ENCODE measurements at regions not wholly inside any gene's neighbourhood (a gene's known extent, or its start where the extent isn't known, plus 50 kb on each side); places are given as distances from the start of the nearest gene placed in this dataset.

DNA sequence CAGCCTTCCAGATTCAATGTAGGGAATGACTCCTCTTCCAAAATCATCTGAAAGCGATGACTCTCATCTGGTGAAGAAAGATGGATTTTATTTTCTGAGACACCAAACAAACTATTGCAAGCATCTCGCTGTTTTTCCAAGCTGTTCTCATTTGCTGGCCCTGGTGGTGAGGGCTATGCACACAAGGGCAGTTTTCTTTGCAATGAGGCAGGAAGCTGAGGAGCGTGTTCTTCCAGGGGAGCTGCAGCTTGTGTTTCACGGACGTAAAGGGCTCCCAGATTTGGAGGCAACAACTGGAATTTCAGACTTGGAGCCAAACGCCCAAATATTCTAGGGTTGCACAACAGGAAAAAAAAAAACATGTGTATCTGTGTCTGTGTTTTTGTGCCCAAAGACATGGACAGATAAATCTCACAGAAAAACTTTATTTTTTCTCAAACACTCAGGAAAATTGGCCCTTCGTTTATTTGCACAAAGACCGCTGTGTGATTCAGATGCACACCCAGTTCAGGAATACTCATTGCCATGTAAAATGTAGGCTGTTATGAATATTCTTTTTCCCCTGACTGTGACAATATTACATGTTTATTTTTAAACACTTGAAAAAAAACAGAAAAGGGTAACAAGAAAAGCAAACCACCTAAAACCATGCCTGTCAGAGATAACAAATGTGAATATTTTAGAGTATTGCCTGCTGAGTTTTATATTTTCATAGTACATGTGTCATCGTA, 151.3 kb downstream of the GAS1 start:
- DNase-seq (ENCODE audit: low read depth in 2 of 2) = no peak

DNA sequence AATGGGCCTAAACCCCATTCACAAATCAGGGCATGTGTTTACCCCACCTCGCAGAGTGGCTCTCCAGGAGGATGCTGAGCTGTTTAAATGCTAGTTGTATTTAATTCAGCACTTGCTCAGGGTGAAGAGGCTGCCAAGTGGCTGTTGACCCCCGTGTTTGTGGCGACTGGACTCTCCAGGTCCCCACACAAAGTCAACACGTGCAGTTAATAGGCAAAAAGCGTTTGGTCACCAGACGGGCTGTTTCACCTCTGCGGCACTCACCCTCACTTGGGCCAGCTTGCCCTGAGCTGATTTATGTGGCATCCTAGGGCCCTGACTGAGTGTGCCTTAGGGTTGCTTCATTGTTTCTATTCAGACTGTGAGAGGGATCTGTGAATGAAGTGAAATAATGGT, 152.3 kb downstream of the GAS1 start:
- no peak for DNase-seq (ENCODE audit: low read depth in 2 of 2)

DNA sequence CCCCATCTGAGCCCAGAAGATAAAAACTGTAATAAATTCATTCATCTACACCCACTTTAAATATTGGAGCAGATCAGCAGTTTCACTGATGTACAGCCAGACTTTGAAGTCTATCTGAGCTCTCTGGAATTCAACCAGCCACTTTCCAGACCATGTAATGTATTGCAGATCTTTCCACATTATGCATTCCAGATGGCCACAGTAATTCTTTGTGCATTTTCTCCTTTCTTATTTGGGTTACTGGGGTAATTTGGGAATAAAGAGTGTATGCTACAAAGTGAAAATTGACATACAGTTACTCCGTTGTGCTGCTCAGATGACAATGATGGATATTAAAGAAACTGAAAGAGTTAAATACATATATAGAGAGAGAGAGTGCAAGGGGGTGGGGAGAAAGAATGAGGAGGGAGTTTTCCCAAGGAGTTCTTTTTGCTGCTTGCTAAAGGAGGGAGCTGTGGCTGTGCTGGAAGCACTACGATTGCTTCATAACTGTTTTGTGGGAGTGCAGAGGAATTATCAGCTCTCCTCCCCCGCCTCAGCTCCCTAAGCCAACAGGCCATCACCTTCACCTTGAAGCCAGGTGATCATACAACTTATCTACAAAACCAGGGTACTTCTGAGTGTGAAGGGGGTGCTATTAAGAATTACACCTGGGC, 152.8 kb downstream of the GAS1 start:
- DNase-seq (ENCODE audit: low read depth in 2 of 2) = no peak

DNA sequence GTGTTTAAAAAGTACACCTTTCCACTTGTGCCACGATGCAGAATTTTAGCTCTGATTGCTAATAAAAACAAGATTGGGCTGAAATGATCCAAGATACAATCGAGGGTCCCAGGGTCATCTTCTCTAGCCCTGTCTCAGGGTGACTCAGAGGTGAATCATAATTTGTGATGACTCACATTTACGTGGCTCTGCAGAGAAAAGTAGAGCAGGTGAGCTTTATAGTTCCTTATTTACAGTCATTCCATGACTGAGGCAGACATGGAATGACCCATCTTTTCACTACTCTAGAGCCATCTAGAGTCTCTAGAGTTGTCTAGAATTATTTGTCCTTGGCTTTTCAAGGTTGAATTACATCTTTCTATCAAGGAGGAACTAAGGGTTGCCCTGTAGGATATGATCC, 155.2 kb downstream of the GAS1 start:
- no peak for DNase-seq (ENCODE audit: low read depth in 2 of 2)

DNA sequence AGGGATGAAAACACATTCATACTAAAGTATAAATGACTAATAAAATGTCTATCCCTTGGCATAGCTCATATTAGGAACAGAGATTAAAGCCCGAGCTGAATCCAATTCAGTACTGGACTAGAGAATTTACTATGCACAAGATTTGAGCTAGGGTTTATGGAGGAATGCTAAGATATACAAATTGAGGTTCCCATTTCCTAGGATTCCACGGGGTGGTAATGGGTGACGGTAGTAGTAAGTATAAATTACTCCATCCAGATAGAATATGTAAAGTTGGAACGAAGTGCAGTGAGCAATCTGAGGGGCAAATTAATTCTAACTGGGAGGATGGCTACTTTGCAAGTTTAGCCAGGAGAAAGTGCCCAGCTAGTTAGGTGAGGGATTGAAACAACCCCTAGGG, 156.5 kb downstream of the GAS1 start:
- DNase-seq (ENCODE audit: low read depth in 2 of 2) = no peak

DNA sequence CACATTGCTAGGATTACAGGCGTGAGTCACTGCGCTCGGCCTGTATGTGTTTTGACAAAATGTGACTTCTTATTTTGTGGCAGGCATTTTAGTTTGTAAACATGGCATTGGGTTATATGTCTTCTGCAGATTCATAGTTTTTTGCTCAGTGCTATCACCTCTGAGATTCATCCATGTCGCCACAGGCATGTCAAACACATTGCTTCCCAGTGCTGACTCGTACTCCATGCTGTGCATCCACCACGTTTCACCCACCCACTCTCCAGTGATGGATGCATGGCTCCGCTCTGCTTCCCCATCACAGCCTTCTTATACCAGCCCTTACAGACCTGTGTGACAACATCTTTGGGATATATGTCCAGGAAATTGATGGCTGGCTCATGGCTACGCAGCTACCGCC, 158.8 kb downstream of the GAS1 start:
- DNase-seq (ENCODE audit: low read depth in 2 of 2) = no peak

DNA sequence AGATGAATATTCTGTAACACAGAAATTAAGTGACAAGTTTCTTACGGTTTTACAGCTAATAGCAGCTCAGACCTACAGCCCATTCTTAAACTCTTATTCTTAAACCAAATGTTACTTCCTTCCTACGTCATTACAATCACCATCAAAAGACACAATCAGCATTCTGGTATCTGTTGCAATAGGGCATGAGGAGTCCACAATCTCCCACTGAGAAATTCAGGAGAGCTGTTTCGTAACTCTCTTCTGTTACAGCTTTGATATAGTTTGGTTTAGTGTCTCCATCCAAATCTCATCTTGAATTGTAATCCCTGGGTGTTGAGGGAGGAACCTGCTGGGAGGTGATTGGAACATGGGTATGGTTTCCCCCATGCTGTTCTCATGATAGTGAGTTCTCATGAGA, 163.4 kb downstream of the GAS1 start:
- no peak for DNase-seq (ENCODE audit: low read depth in 2 of 2)

DNA sequence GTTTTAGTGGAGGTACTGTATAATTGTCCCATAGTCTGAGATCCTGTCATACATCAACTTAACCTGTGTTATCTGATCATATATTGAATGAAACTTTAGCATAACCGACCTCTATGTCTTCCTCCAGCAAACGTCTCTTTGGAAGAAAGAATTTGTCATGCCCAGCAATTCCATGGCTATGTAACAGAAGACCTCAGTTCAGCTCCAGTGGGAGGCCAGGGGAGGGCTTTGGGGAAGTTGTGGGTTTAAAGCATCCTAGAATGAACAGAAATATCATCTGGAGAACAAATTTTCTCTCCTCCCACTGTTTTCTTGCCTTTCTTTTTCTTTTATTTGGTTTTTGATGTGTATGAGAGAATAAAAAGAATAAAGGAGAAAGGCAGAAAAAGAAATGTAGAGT, 164.5 kb downstream of the GAS1 start:
- DNase-seq (ENCODE audit: low read depth in 2 of 2) = no peak

DNA sequence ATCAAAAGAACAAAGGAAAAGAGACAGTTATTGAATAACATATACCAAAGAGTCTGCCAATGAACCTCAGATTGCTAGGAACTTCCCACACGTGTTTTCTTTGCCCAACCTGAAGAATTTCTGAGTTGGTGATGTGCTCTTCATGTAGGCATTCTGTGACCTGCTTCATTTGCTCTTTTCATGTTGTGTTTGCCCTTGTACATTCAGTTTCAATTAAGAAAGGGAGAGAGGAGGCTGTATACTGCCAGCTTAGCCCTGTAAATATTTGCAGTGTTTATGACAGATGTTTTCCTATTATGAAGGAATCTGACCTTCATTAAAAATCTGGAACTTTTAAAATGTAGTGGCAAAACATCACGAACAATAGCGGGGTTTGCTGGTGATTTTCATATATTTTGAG, 168.5 kb downstream of the GAS1 start:
- DNase-seq (ENCODE audit: low read depth in 2 of 2) = no peak

DNA sequence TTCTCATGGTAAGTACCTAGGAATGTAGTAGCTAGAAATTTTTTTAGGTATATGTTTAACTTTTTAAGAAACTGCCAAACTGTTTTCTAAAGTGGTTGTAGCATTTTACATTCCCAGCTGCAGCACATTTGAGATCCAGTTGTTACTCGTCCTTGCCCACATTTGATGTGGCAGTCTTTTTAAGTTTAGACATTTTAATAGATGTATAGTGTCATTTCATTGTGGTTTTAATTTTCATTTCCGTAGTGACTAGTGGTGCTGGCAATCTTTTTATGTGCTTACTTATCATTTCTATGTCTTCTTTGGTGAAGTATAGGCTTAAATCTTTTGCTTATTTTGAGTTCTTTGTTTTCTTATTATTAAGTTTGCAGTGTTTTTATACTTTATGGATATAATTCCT, 171.6 kb downstream of the GAS1 start:
- no peak for DNase-seq (ENCODE audit: low read depth in 2 of 2)

DNA sequence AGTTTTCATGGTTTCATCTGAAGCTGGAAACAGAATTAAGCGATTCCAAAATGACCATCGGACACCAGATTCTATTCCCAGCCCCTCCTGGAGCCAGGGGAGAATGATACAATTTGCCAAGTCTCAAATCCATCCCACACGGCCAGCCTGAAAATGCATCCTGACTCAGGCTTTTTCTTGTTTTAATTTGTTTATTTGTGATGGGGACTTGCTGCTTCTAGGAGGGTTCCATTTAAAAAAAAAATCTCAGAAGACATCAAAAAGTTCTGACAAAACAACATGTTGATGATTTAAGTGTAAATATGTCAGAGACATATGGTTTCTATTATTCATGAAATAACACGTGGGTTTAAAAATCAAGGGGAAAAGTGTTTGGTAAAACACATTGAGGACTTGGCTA, 173.2 kb downstream of the GAS1 start:
- no peak for DNase-seq (ENCODE audit: low read depth in 2 of 2)

DNA sequence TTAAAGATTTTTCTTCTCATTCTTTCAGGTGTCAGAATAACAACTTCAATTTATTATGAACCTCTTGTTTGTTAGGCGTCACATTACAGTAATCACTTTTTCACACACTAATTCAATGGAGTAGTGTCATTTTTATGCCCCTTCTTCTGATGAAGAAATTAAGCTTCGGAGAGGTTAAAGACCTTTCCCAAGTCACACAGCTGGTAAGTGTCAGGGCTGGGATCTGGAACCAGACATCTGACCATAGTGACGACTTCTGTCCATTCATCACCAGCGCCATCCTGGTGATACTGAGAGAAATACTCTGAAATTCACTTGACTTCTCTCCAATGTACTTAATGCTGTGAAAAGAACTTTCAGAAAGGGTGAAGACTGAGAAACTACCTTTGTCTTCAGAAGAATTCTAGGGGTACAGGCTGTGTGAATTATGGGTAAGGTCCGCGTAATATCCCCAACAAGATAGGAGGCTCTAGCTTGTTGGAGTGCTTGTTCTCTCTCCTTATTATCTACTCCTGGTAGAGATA, 173.8 kb downstream of the GAS1 start:
- no peak for DNase-seq (ENCODE audit: low read depth in 2 of 2)

DNA sequence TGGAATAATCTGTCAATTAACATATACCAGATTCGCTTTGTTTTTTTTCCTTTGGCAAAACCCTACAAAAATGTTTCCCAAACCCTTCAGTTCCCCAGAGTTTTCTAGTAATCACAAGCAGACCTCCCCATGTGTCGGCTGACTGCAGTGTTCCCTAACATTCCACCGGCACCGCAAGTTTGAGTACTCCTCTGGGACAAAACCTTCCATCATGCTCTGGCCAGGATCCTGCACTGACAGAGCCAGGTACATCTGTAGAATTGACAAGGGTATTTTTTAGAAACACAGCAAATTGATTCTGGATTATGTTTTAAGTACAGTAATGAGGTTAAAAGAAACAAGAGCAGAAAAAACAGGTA, 174.7 kb downstream of the GAS1 start:
- DNase-seq (ENCODE audit: low read depth in 2 of 2) = no peak

DNA sequence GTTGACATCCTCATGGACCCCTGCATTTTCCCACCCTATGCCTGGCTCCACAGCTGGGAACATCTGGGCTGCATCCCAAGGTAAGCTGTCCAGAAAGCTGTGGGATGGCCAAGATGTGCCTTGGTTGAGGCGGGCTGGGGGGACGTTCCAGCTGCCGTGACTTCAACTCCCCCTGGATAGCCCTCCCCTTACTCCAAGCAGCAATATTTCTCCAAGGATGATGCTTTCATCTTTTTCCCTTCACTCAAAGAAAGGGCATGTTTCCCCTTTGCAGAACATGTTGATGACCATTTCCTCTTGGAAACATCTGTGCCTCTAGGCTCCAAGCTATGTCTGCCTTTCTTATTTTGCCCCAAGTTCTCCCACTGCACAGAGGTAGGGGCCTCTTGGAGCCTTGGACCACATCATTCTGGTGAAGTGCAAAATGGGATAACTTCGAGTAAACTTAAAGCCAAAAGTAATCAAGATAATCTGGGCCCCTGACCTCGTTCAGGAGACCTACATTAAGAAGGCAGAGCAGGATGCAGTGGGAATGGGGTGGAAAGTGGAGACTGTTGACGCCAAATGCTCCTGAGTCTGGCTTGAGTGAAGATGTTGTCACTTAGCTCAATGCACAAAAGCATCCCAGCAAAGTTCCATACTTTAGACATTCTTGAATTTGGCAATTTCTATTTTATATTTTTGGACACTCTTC, 175.2 kb downstream of the GAS1 start:
- DNase-seq (ENCODE audit: low read depth in 2 of 2) = no peak

DNA sequence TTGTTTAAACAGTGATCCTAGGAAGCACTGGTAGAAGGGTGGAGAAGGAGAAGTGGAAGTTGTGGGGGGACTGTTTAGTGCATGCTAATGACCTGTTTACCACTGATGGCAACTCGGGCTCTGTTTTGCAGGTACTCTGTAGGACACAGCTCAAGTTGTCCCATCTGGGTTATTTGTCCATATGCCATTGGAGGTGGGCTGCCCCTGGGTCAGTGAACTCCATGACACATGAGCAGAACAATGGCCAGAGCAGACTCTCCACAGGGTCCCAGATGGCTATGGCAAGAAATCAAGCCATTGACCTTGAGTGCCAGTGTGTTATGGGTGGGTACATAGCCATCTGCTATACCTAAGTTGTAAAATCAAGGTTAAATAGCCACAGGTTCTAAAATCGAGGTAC, 175.9 kb downstream of the GAS1 start:
- no peak for DNase-seq (ENCODE audit: low read depth in 2 of 2)

DNA sequence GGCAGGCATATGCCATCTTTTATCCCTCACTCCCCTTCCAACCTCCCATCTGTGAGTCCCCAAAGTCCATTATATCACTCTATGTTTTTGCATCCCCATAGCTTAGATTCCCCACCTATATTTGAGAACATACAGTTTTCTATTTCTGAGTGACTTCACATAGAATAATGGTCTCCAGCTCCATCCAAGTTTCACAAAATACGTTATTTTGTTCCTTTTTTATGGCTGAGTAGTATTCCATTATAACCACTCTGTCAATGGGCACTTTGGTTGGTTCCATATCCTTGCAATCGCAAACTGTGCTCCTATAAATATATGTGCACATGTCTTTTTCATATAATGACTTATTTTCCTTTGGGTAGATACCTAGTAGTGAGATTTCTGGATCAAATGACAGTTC, 178.6 kb downstream of the GAS1 start:
- no peak for DNase-seq (ENCODE audit: low read depth in 2 of 2)

DNA sequence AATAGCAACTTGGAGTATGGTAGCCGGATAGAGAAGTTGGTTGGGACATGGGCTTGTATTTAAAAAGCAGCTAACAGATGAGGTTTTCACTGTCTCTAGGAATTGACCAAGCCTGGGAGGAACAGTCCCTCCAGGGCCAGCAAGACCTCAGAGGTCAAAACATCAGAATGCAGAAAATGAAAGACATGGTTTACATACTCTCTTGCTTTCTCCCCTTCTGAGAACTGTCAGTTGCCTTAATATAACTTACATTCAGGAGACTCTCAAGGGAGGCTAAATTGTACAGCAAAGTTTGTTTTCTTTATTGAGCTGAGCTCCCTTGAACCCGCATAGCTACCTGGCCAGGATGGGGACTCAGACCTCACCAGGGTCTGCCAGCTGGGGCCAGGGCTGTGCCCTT, 179.3 kb downstream of the GAS1 start:
- no peak for DNase-seq (ENCODE audit: low read depth in 2 of 2)

DNA sequence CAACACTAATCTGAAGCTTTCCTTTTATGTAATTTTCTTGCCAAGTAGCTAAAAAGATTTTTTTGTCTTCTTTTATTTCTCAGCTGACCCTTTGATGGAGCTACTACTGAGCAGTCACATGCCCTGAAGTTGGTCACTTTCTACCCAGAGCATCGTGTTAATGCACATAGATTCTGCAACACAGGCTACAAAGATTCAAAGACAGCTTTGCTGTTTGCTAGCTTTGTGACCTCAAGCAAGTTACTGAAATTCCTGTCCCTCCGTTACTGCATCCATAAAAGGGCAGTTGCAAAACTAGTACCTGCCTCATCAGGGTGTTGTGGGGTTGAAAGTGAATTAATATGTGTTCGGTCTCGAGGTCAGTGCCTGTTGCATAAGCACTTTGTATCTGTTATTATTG, 179.9 kb downstream of the GAS1 start:
- DNase-seq (ENCODE audit: low read depth in 2 of 2) = no peak

DNA sequence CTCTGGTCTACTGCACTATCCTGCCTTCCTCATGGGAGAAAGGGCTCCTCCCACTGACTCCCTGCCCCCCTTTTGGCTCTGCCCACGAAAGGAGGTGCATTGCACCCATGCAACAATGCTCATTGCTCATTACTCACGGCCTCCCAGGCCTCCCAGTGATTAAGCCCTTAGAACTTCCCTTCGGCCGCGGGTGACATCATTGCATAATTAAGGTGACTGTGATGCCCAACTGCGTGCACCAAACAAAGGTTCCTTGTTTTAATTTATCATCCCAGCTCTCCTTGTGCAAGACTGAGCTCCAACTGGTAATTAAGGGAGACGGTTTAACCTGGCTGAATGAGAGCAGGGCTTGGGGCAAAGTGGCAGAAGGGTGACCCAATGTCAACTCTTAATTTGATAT, 180.4 kb downstream of the GAS1 start:
- no peak for DNase-seq (ENCODE audit: low read depth in 2 of 2)

DNA sequence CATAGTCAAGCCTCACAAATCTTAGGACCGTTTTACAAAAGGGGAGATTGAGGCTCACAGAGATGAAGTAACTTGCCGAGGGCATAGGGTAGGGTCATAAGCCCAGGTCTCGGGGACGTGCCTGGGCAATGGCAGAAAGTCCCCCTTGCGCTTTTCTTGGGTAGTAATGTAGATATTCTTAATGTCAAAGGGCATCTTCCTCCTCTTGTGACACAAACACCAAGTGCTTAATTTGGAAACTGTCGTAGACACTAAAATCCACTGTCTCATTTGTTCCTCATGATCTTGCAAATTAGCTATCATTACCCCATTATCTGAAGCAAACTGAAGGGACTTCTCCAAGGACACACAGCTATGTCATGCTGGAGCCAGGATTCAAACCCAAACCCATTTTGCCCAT, 180.8 kb downstream of the GAS1 start:
- no peak for DNase-seq (ENCODE audit: low read depth in 2 of 2)

DNA sequence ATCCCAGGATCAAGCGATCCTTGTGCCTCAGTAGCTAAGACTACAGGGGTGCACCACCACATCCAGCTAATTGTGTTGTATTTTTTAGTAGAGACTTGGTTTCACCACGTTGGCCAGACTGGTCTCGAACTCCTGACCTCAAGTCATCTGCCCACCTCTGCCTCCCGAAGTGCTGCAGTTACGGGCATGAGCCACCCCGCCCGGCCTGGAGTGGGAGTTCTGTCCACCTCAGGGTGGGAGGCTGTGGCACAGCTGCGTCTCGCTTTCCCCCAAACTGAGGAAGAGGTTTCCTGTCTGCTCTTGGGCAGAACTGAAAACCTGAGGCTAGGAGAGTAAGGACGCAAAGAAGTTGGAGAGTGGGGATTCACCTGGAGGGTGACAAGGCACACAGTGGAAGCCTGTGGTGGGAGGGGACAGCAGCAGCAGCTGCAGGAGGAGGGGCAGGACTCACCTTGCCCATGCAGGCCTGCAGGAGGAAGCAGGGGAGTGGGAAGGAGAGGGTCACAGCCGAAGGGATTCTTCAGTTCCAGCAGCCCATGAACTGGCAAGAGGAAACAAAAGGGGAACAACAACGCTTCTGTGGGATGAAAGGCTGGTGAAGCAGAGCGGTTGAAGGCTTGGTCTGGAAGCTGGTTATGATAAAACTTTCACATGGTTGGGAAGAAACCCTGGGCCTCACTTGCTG, 181.4 kb downstream of the GAS1 start:
- no peak for DNase-seq (ENCODE audit: low read depth in 2 of 2)

DNA sequence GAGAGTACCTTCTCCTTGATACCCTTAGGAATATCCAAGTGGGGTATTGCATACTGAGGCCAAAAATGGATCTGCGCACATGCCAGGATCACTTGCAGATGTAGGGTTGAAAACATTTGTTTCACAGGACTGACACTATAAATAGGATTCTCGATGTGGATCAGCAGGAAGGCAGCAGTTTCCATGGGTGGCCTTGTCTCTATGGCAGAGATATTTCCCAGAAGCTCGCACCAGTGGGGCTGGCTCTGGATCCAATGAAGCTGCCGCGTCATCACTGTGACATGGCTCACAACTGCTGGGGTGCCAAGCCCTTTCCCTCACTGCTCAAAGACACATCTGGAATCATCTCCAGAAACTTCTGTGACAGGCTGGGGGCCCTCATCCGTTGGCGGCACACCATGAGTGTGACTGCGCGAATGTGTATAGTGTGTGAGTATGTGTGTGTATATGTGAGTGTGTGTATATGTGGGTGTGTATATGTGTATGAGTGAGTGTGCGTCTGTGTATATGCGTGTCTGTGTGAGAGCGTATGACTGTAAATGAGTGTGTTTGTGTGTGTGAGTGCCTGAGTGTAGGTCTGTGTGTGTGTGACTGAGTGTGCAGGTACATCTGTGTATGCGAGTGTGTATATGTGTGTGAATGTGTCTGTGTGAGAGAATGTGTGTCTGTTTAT, 182.5 kb downstream of the GAS1 start:
- DNase-seq (ENCODE audit: low read depth in 2 of 2) = no peak

All from stimulated activated CD8-positive, alpha-beta memory T cell treated with anti-CD3 and anti-CD28 coated beads, Interleukin-15, amount 100 ng/mL, for 48 hours (primary cell).